ENCODE measurements at regions not wholly inside any gene's neighbourhood (a gene's known extent, or its start where the extent isn't known, plus 50 kb on each side); places are given as distances from the start of the nearest gene placed in this dataset.
"Not testable (repeated sequence)": the region's sequence is repeated elsewhere in the genome, so short reads cannot be mapped to it uniquely, and the experiment has no call there.

GRCh38 chr6:167208819-167209576, 51.2 kb upstream of the GPR31 start:
- no peak for DNase-seq

GRCh38 chr6:167209577-167209975, 51.8 kb upstream of the GPR31 start:
- no peak for DNase-seq

GRCh38 chr6:167210375-167211294, 52.9 kb upstream of the GPR31 start:
- DNase-seq = no peak

- DNase-seq = no peak
Measured at GRCh38 chr6:167211295-167211648, 53.5 kb upstream of the GPR31 start.

GRCh38 chr6:167211881-167212712, 54.3 kb upstream of the GPR31 start:
- no peak for DNase-seq

- DNase-seq = no peak
Measured at GRCh38 chr6:167212713-167213005, 54.9 kb upstream of the GPR31 start.

- no peak for DNase-seq
Measured at GRCh38 chr6:167214206-167214605, 56.4 kb upstream of the GPR31 start.

GRCh38 chr6:167215429-167216250, 57.9 kb upstream of the GPR31 start:
- not testable (repeated sequence) for DNase-seq

- not testable (repeated sequence) for DNase-seq
Measured at GRCh38 chr6:167216390-167217050, 58.7 kb upstream of the GPR31 start.

DNA sequence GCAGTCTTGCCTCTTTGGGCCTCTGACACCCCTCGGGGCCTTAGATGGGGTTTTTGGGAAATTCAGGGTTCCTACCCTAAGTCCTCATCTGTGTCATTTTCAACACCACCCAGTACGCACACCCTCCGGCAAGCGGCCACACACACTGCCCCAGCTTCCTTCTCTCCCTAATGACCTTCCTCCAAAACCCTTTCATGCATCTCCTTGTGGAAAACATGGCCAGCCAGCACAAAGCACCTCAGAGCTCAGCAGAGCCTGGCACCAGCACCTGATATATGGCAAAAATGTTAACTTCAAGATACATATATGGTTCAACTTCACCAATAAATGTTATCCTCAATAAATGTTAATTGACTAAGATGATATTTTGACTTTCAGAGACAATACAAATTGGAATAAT, 59.3 kb upstream of the GPR31 start:
- not testable (repeated sequence) for DNase-seq

DNA sequence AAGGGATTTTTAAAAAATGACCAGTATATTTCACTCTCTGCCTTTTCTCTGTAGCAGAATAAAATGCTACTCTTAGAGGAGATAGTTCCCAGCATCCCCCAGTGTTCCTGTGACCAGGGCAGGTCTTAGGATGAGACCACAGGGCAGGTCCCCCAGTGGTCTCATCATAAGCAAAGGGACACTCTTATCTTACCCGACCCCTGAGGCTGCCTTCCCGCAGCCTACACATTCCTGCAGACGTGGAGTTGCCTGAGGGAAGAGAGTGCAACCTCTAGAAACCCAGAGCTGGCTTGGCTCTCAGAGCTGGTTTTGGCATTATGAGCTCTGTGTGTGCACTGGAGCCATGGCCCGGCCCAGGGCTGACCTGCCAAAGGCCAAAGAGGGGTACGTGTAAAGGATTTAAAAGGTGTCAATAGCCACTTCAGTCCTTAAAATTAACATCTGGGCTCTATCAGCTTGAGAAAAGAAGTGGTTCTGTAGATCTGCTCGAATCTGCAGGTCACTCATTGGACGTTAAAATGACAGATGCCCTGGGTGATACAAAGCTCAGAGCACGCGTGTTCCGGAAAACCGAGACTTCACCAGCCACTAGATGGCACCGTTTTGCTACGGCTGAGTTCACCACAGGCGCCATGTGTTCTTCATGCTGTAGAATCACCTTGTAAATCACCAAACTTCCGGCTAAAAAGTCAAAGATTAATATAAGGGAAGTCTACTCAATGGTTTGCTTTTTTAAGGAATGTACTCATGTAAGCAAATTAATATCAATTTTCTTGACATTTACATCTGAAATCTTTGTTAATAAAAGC, 60.4 kb upstream of the GPR31 start:
- peak; percentile 36 for DNase-seq

GRCh38 chr6:167219079-167219478, 61.3 kb upstream of the GPR31 start:
- DNase-seq = not testable (repeated sequence)

- no peak for DNase-seq
Measured at GRCh38 chr6:167219967-167220512, 62.3 kb upstream of the GPR31 start.

GRCh38 chr6:167221400-167222201, 63.8 kb upstream of the GPR31 start:
- DNase-seq = no peak

DNA sequence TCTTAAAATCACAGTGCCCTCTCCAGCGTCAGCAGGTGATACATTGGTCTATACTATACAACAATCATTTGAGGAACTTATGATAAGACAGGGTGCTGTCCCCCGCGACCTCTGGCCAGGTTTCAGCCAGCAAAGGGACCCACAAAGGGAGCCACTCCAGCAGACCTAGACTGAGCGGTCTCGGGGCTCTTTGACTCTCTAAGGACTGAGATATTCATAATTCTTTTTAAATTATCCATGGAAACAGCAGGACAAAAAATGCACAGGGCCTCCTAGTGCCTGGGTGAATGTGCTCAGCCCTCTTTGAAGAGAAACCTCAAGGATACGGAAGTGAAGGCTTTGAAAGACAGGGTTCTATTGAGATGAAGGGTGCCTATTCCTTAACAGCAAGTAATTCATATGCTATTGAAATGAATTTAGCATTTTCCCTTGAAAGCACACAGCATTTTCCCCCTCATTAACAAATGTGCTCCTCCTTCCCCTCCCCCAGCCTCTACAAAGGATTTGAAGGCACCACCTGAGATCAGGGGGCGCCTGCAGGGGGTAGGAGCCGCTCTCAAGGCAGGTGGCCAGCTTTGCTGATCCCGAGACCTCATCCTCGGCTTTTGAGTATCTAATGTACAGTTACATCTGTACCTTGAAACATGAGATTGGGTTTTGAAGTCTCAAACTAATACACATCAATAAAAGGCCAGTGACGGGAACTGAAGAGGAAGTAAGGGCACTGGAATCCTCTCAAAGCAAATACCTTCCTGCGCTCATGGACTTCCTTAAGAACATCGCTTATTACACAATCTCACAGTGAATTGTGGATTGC, 65.3 kb upstream of the UNC93A start:
- not testable (repeated sequence) for DNase-seq

DNA sequence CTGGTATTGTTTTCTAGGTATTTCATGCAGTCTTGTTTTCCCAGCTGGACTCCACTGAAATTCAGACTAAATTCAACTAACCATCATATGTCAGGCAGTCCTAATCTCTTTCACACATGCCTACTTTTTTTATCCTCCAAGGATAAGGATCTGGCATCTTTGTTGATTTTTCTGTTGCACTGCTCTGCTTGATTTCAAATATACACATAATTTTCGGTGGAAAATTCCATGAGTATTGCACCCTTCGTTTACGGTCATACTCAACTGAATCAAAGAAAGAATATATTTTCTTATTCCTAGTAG, 64.8 kb upstream of the UNC93A start:
- DNase-seq = no peak

GRCh38 chr6:167226791-167227190, 64.3 kb upstream of the UNC93A start:
- DNase-seq = no peak

- DNase-seq = no peak
Measured at GRCh38 chr6:167227984-167228383, 63.1 kb upstream of the UNC93A start.

GRCh38 chr6:167229586-167229985, 61.5 kb upstream of the UNC93A start:
- no peak for DNase-seq
